Nephron (organoid): ENCODE measurements at regions not wholly inside any gene's neighbourhood (a gene's known extent, or its start where the extent isn't known, plus 50 kb on each side); places are given as distances from the start of the nearest gene placed in this dataset.
"Not testable (repeated sequence)": the region's sequence is repeated elsewhere in the genome, so short reads cannot be mapped to it uniquely, and the experiment has no call there.

Experiments used
- H3K27ac Mint-ChIP-seq, 3 experiments: 2 replicates each; pipeline ENCODE4 v1.8.0; 2020; ENCODE audit warnings: mixed read lengths in 3 of 3, mild to moderate bottlenecking in 2 of 3, moderate library complexity in 1 of 3
- H3K27me3 Mint-ChIP-seq: 2 replicates; pipeline ENCODE4 v1.8.0; 2021; ENCODE audit warnings: low read depth, mild to moderate bottlenecking, moderate library complexity, mixed read lengths
- H3K36me3 Mint-ChIP-seq: 2 replicates; pipeline ENCODE4 v1.8.0; 2020; ENCODE audit warnings: low read depth, mixed read lengths
- H3K4me1 Mint-ChIP-seq: 2 replicates; pipeline ENCODE4 v1.8.0; 2020; ENCODE audit warnings: mixed read lengths
- H3K4me3 Mint-ChIP-seq, 3 experiments: 2 replicates each; pipeline ENCODE4 v1.8.0; 2020; ENCODE audit warnings: mild to moderate bottlenecking in 3 of 3, mixed read lengths in 3 of 3, moderate library complexity in 2 of 3
- H3K9me3 Mint-ChIP-seq: 2 replicates; pipeline ENCODE4 v1.8.0; 2020; ENCODE audit warnings: mixed read lengths
- TF ChIP-seq, protein P1 (sequence below), 3 experiments: fragments of 200-600 bp; sonication (generic); IDR thresholded peaks; one replicate each; pipeline ENCODE4 v1.5.0; 2021; ENCODE audit warnings: antibody characterized with exemption in 3 of 3; ENCODE audit not compliant: unreplicated experiment in 3 of 3

DNA sequence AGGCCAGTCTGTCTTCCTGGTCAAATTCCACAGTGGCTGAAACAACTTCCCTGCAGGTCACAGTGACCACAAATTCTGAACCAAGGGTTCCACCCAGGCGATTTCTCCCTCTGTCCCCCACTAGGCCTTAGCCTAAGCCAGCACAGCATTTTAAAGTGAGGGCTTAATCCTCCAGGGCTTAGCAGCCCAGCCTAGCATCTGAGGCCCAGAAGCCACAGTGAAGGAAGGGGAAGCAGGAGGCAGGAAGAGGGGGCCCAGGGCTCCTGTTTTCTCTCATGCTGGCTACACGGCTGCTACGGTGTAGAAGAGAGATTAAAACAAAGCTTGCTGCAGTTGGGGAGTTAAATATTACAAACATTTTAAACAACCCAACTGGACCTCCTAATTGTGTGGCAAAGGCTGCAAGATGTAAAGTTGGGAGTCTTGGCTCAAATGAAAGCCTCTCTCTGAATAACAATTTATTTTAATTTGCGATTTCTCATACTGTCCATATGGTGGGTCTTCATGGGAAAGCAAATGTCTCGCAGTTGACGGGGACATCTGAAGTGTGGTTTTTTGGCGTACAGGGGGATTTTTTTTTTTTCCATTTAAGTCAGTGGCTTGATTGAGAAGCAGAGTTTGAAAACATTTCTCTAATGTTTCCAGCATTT, 170.8 kb upstream of the RAI2 start:
- Mint-ChIP-seq H3K4me1 (peaks cover 8% of the 10 kb centered on the region), H3K27me3 (no peaks in the 10 kb centered on the region), H3K4me3 (no peak overlapping the region), H3K36me3 (no peaks in the 10 kb centered on the region), H3K9me3 (peaks cover 5% of the 10 kb centered on the region), H3K27ac (peak overlapping the region in 2 of 3 experiments; percentile 9 to 21)
- TF ChIP-seq, protein P1, sequence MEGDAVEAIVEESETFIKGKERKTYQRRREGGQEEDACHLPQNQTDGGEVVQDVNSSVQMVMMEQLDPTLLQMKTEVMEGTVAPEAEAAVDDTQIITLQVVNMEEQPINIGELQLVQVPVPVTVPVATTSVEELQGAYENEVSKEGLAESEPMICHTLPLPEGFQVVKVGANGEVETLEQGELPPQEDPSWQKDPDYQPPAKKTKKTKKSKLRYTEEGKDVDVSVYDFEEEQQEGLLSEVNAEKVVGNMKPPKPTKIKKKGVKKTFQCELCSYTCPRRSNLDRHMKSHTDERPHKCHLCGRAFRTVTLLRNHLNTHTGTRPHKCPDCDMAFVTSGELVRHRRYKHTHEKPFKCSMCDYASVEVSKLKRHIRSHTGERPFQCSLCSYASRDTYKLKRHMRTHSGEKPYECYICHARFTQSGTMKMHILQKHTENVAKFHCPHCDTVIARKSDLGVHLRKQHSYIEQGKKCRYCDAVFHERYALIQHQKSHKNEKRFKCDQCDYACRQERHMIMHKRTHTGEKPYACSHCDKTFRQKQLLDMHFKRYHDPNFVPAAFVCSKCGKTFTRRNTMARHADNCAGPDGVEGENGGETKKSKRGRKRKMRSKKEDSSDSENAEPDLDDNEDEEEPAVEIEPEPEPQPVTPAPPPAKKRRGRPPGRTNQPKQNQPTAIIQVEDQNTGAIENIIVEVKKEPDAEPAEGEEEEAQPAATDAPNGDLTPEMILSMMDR (IDR thresholded peaks at IDR 0.05; ENCODE audit: unreplicated experiment in 3 of 3), result no peak

DNA sequence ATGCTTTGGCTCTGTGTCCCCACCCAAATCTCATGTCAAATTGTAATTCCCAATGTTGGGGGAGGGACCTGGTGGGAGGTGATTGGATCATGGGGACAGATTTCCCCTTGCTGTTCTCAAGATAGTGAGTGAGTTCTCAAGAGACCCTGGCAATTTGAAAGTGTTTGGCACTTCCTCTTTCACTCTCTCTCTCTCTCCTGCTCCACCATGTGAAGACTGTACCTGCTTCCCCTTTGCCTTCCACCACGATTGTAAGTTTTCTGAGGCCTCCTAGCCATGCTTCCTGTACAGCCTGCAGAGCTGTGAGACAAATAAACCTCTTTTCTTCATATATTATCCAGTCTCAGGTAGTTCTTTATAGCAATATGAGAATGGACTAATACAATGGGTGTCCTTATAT, 169.6 kb upstream of the RAI2 start:
- not testable (repeated sequence) for H3K27me3 Mint-ChIP-seq, H3K9me3 Mint-ChIP-seq, H3K4me3 Mint-ChIP-seq, H3K36me3 Mint-ChIP-seq, H3K4me1 Mint-ChIP-seq
- peak overlapping the region in 2 of 3 experiments; percentile 7 to 40 for H3K27ac Mint-ChIP-seq

DNA sequence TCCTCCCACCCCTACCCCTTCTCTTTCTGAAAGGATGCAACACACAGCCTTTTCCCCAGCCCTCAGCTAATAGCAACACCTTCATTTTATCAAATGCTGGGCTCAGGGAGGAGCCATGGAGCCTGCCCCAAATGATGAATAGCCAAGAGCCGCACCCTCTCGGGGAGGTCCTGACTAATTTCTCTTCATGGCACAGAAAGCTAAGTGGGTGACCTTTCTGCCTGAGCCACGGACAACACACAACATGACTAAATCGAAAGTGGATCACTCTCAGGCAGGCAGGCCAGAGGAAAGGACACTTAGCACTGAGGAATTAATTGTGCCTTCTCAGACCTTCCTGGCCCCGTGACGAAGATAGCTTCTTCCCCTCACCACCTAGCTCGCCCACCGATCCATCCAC, 165.1 kb upstream of the RAI2 start:
- no peak overlapping the region for H3K4me3 Mint-ChIP-seq
- H3K4me1 Mint-ChIP-seq, result no peaks in the 10 kb centered on the region
- peaks cover 9% of the 10 kb centered on the region for H3K9me3 Mint-ChIP-seq
- H3K36me3 Mint-ChIP-seq, result no peaks in the 10 kb centered on the region
- H3K27ac Mint-ChIP-seq, result no peak overlapping the region
- H3K27me3 Mint-ChIP-seq, result no peaks in the 10 kb centered on the region
- TF ChIP-seq, protein P1 (IDR thresholded peaks at IDR 0.05; ENCODE audit: unreplicated experiment in 3 of 3), result no peak

DNA sequence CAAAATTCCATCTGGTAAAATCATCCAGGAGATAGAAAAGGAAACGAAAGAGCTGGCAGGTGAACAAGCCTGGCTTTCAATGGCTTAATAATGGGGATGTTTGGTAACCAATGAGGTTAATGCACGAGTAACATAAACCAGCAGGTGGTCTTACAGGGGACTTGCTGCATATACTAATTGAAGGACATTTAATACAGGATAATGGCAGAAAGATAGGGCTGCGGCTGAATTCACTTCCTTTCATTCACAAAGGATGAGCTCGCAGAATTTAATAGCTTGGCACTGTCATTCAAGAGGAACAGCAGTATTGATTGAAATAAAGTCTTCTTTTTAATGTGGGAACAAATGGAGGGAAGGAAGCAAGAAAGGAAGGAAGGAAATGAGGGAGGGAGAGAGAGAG, 156.3 kb upstream of the RAI2 start:
- TF ChIP-seq, protein P1 (IDR thresholded peaks at IDR 0.05; ENCODE audit: unreplicated experiment in 3 of 3), result no peak
- no peak overlapping the region for H3K27ac Mint-ChIP-seq
- no peaks in the 10 kb centered on the region for H3K27me3 Mint-ChIP-seq
- H3K4me1 Mint-ChIP-seq, result no peaks in the 10 kb centered on the region
- H3K36me3 Mint-ChIP-seq, result no peaks in the 10 kb centered on the region
- H3K4me3 Mint-ChIP-seq, result no peak overlapping the region
- H3K9me3 Mint-ChIP-seq, result peaks cover 11% of the 10 kb centered on the region

DNA sequence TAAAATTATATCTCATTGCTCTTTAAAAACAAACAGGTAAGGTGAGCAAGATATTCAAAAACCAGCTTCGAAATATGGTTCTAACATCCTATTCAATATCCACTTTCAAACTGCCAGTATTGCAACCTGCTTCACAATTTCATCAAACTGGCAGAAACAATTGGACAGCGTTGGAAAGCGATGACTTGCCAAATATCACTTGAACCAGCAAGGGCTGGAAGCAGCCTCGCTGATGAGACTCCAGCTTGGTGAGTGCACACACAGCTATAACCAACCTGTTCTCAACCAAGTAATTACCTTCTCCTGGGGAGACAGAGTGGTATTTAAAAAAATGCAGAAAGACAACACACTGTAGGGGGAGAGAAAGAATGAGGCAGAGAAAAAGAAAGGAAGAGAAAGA, 155.8 kb upstream of the RAI2 start:
- H3K4me3 Mint-ChIP-seq, result no peak overlapping the region
- TF ChIP-seq, protein P1 (IDR thresholded peaks at IDR 0.05; ENCODE audit: unreplicated experiment in 3 of 3), result no peak

DNA sequence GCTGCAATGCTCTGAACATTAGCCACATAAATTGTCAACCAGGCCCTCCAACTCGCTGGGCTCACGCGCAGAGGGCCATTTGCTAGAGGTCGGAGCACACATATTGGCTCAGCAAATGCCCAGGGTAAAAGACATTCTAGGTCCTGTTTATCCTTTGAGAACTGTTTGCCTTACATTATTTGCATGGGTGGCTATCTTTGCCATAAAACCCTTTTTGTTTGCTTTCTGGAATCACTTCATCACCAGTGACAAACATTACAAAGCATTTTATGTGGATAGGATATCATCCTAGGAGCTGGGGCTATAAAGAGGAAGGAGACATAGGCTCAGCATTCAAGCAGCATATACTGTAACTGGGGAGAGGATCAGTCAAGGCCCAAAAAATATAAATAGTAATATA, 149.2 kb upstream of the RAI2 start:
- no peak overlapping the region for H3K4me3 Mint-ChIP-seq
- no peaks in the 10 kb centered on the region for H3K4me1 Mint-ChIP-seq
- H3K27me3 Mint-ChIP-seq, result no peaks in the 10 kb centered on the region
- H3K36me3 Mint-ChIP-seq, result no peaks in the 10 kb centered on the region
- no peaks in the 10 kb centered on the region for H3K9me3 Mint-ChIP-seq
- TF ChIP-seq, protein P1 (IDR thresholded peaks at IDR 0.05; ENCODE audit: unreplicated experiment in 3 of 3), result no peak
- H3K27ac Mint-ChIP-seq, result no peak overlapping the region

More for the DNA sequence above, 155.8 kb upstream of the RAI2 start:
- Mint-ChIP-seq H3K27me3 (no peaks in the 10 kb centered on the region), H3K4me1 (no peaks in the 10 kb centered on the region), H3K36me3 (no peaks in the 10 kb centered on the region), H3K27ac (no peak overlapping the region), H3K9me3 (peaks cover 11% of the 10 kb centered on the region)
